Psoas muscle (tissue), 7 donors: ENCODE measurements at regions not wholly inside any gene's neighbourhood (a gene's known extent, or its start where the extent isn't known, plus 50 kb on each side); places are given as distances from the start of the nearest gene placed in this dataset.
"Not testable (repeated sequence)": the region's sequence is repeated elsewhere in the genome, so short reads cannot be mapped to it uniquely, and the experiment has no call there.

Experiments used
- ATAC-seq, 4 donors: fragments of 200-7000 bp; cut with Tn5 transposase; one replicate each; pipeline ENCODE4 v1.9.1; 2020; ENCODE audit warnings: moderate library complexity in 3 of 4, mild to moderate bottlenecking in 2 of 4
- DNase-seq, 2 donors: peaks; one replicate each; pipeline ENCODE4 v3.0.0-alpha.2; 2020
- H3K27ac ChIP-seq: fragments of 200-600 bp; one replicate; pipeline ENCODE4 v1.8.0; 2022
- H3K27me3 ChIP-seq, 3 donors: fragments of 200-600 bp in 1 of 3; one replicate each; pipeline versions ENCODE4 v1.6.1 to v1.8.0; 2013 to 2022; ENCODE audit warnings: low read length in 2 of 3, mild to moderate bottlenecking in 2 of 3, moderate library complexity in 1 of 3; ENCODE audit not compliant: insufficient read depth in 3 of 3
- H3K36me3 ChIP-seq, 2 donors: fragments of 200-600 bp in 1 of 2; one replicate each; pipeline versions ENCODE4 v1.6.1 to v1.8.0; 2013 to 2022; ENCODE audit warnings: low read depth in 1 of 2, mild to moderate bottlenecking in 1 of 2, moderate library complexity in 1 of 2; ENCODE audit not compliant: insufficient read depth in 1 of 2
- H3K4me1 ChIP-seq: fragments of 200-600 bp; one replicate; pipeline ENCODE4 v1.8.0; 2022
- H3K4me3 ChIP-seq: fragments of 200-600 bp; one replicate; pipeline ENCODE4 v1.8.0; 2022; ENCODE audit warnings: mild to moderate bottlenecking
- H3K9me3 ChIP-seq: fragments of 200-600 bp; one replicate; pipeline ENCODE4 v1.8.0; 2022
- CTCF ChIP-seq: fragments of 200-600 bp; IDR thresholded peaks from one replicate; pipeline ENCODE4 v1.8.0; 2022; ENCODE audit warnings: antibody characterized with exemption
- WGBS, 3 donors: extraction: QIAGEN DNeasy Blood & Tissue Kit; methylation state at CpG; one replicate each; pipeline versions ENCODE4 v1.1.6 to v1.1.7; 2013; 5-methylcytosine and 5-hydroxymethylcytosine counted together
- intact Hi-C, 2 donors: fragments of 100-400 bp; cut with DNase I; formaldehyde crosslinking; loops; one replicate each; pipeline versions ENCODE4 v1.11.0 to v1.14.2; 2022
- donor health status: healthy with polysubstance abuse.
- donor health status: DM: no; HTN: no; CAD: no; lungs with moderate emphysema.
- donor health status: Bipolar disorder and iron deficiency.
- donor health status: healthy.
- donor health status: DM: yes; HTN: yes; CAD: no.
- donor health status: DM: no; HTN: no; CAD: no.
- donor health status: DM: yes; HTN: yes; CAD: no.

GRCh38 chr15:92796161-92796611 lies 103.9 kb upstream of the CHD2 start:
- no peak for TF ChIP-seq CTCF
- no peak for DNase-seq
- no peaks in the 10 kb centered on the region for H3K9me3 ChIP-seq
- intact Hi-C loops, result loop anchor here in 1 of 2 donors (5.0 kb wide), 1 partner anchor 181 kb away; no protein-coding TSS in a partner anchor
- no peak for ATAC-seq
- no peaks in the 10 kb centered on the region for H3K36me3 ChIP-seq
- WGBS, 3 donors, result 64 to 77% (median 75%) methylated on average over 1 of the region's 1 CpG
- no peak overlapping the region for H3K27ac ChIP-seq
- no peaks in the 10 kb centered on the region for H3K27me3 ChIP-seq
- H3K4me1 ChIP-seq, result peaks cover 9% of the 10 kb centered on the region
- no peak overlapping the region for H3K4me3 ChIP-seq

GRCh38 chr15:92797168-92798052 lies 102.7 kb upstream of the CHD2 start:
- intact Hi-C loops, result loop anchor here in 1 of 2 donors (5.0 kb wide), 1 partner anchor 180 kb away; no protein-coding TSS in a partner anchor
- no peaks in the 10 kb centered on the region for H3K27me3 ChIP-seq
- WGBS, 3 donors, result 62 to 67% (median 65%) methylated on average over 12 of the region's 12 CpGs
- TF ChIP-seq CTCF, result peak; percentile 77
- H3K4me1 ChIP-seq, result peaks cover 20% of the 10 kb centered on the region
- H3K27ac ChIP-seq, result peak overlapping the region; percentile 72
- DNase-seq, result no peak
- no peak overlapping the region for H3K4me3 ChIP-seq
- peak; percentile 53 to 78 (median 62) for ATAC-seq
- H3K36me3 ChIP-seq, result no peaks in the 10 kb centered on the region
- no peaks in the 10 kb centered on the region for H3K9me3 ChIP-seq

- Histone ChIP-seq H3K9me3 (no peaks in the 10 kb centered on the region), H3K4me1 (peaks cover 37% of the 10 kb centered on the region), H3K27me3 (no peaks in the 10 kb centered on the region), H3K27ac (peak overlapping the region; percentile 92), H3K4me3 (no peak overlapping the region), H3K36me3 (no peaks in the 10 kb centered on the region)
- DNase-seq (no peak), ATAC-seq (no peak)
- WGBS, 3 donors, result 95 to 99% (median 97%) methylated on average over 2 of the region's 2 CpGs
- TF ChIP-seq CTCF, result no peak
- intact Hi-C loops, result loop anchor here (5.0 to 10.0 kb wide), 3 partner anchors 207 to 227 kb away; no protein-coding TSS in a partner anchor
Observed at GRCh38 chr15:92800013-92800412, 100.1 kb upstream of the CHD2 start.

GRCh38 chr15:92800416-92801055 lies 99.6 kb upstream of the CHD2 start:
- Histone ChIP-seq H3K4me1 (peaks cover 41% of the 10 kb centered on the region), H3K27ac (peak overlapping the region; percentile 92)
- intact Hi-C loops, result loop anchor here (5.0 to 10.0 kb wide), 3 partner anchors 207 to 227 kb away; no protein-coding TSS in a partner anchor
- ATAC-seq, H3K27me3 ChIP-seq, H3K4me3 ChIP-seq, H3K9me3 ChIP-seq, H3K36me3 ChIP-seq, DNase-seq: not testable (repeated sequence)
- 94 to 98% (median 97%) methylated on average over 12 of the region's 12 CpGs for WGBS, 3 donors

GRCh38 chr15:92801056-92801773 lies 98.9 kb upstream of the CHD2 start:
- DNase-seq, H3K27me3 ChIP-seq, H3K4me3 ChIP-seq, H3K36me3 ChIP-seq, H3K9me3 ChIP-seq: not testable (repeated sequence)
- H3K27ac ChIP-seq, result peak overlapping the region; percentile 92
- 81 to 93% (median 85%) methylated on average over 13 of the region's 13 CpGs for WGBS, 3 donors
- ATAC-seq, result peak in 2 of 4 donors; percentile 5 to 22
- H3K4me1 ChIP-seq, result peaks cover 41% of the 10 kb centered on the region
- intact Hi-C loops, result loop anchor here (5.0 to 10.0 kb wide), 3 partner anchors 206 to 226 kb away; no protein-coding TSS in a partner anchor
